ENCODE measurements at regions not wholly inside any gene's neighbourhood (a gene's known extent, or its start where the extent isn't known, plus 50 kb on each side); places are given as distances from the start of the nearest gene placed in this dataset.

GRCh38 chr11:109996060-109996459 is 97.1 kb upstream of the ZC3H12C start:
- H3K79me2 ChIP-seq = no peaks in the 10 kb centered on the region
- TF ChIP-seq CTCF (IDR thresholded peaks at IDR 0.05; ENCODE audit: poor library complexity) = no peak
- TF ChIP-seq EZH2phosphoT487 (IDR thresholded peaks at IDR 0.05; ENCODE audit: low read depth, severe bottlenecking, unreplicated experiment) = no peak
- TF ChIP-seq EZH2 (IDR thresholded peaks at IDR 0.05; ENCODE audit: borderline replicate concordance) = no peak
- DNase-seq (ENCODE audit: low spot score) = no peak
- no peaks in the 10 kb centered on the region for H3K27me3 ChIP-seq
- H3K9me3 ChIP-seq (ENCODE audit: low read depth) = no peaks in the 10 kb centered on the region
- no peaks in the 10 kb centered on the region for H4K20me1 ChIP-seq (ENCODE audit: insufficient read depth, poor library complexity, severe bottlenecking)
- H3K4me2 ChIP-seq = no peak overlapping the region
- no peak overlapping the region for H3K4me3 ChIP-seq
- H3K4me1 ChIP-seq (ENCODE audit: insufficient read depth) = peaks cover 5% of the 10 kb centered on the region
- no peaks in the 10 kb centered on the region for H3K9me2 ChIP-seq (replicated peaks; ENCODE audit: insufficient read depth)
- H2AFZ ChIP-seq = no peak overlapping the region
- no peaks in the 10 kb centered on the region for H3K36me3 ChIP-seq (replicated peaks; ENCODE audit: insufficient read depth, low read depth)
- no peak overlapping the region for H3K27ac ChIP-seq

- no peaks in the 10 kb centered on the region for H3K27me3 ChIP-seq
- H3K9me2 ChIP-seq (replicated peaks; ENCODE audit: insufficient read depth) = no peaks in the 10 kb centered on the region
- WGBS (ENCODE audit: low lambda C conversion rate, missing lambda C conversion rate) = 82% methylated on average over 3 of the region's 3 CpGs
- H3K4me2 ChIP-seq = no peak overlapping the region
- no peaks in the 10 kb centered on the region for H4K20me1 ChIP-seq (ENCODE audit: insufficient read depth, poor library complexity, severe bottlenecking)
- H3K79me2 ChIP-seq = no peaks in the 10 kb centered on the region
- no peak for TF ChIP-seq CTCF (IDR thresholded peaks at IDR 0.05; ENCODE audit: poor library complexity)
- no peak for TF ChIP-seq EZH2 (IDR thresholded peaks at IDR 0.05; ENCODE audit: borderline replicate concordance)
- no peak for TF ChIP-seq EZH2phosphoT487 (IDR thresholded peaks at IDR 0.05; ENCODE audit: low read depth, severe bottlenecking, unreplicated experiment)
- peaks cover 5% of the 10 kb centered on the region for H3K4me1 ChIP-seq (ENCODE audit: insufficient read depth)
- no peaks in the 10 kb centered on the region for H3K36me3 ChIP-seq (replicated peaks; ENCODE audit: insufficient read depth, low read depth)
- DNase-seq (ENCODE audit: low spot score) = no peak
- H3K4me3 ChIP-seq = no peak overlapping the region
- no peak overlapping the region for H3K27ac ChIP-seq
- H3K9me3 ChIP-seq (ENCODE audit: low read depth) = no peaks in the 10 kb centered on the region
- no peak overlapping the region for H2AFZ ChIP-seq
Observed at GRCh38 chr11:109998921-109999320, 94.3 kb upstream of the ZC3H12C start.

GRCh38 chr11:110000031-110000502 is 93.1 kb upstream of the ZC3H12C start:
- Histone ChIP-seq H3K9me2 (replicated peaks; ENCODE audit: insufficient read depth) (no peaks in the 10 kb centered on the region), H3K4me2 (no peak overlapping the region), H3K79me2 (no peaks in the 10 kb centered on the region), H3K36me3 (replicated peaks; ENCODE audit: insufficient read depth, low read depth) (no peaks in the 10 kb centered on the region), H3K4me1 (ENCODE audit: insufficient read depth) (peaks cover 5% of the 10 kb centered on the region), H3K27me3 (no peaks in the 10 kb centered on the region), H3K4me3 (no peak overlapping the region), H4K20me1 (ENCODE audit: insufficient read depth, poor library complexity, severe bottlenecking) (no peaks in the 10 kb centered on the region), H3K27ac (peak overlapping the region; percentile 36), H2AFZ (no peak overlapping the region), H3K9me3 (ENCODE audit: low read depth) (no peaks in the 10 kb centered on the region)
- DNase-seq (ENCODE audit: low spot score) = peak; percentile 62
- 49% methylated on average over 6 of the region's 6 CpGs for WGBS (ENCODE audit: low lambda C conversion rate, missing lambda C conversion rate)
- no peak for TF ChIP-seq EZH2 (IDR thresholded peaks at IDR 0.05; ENCODE audit: borderline replicate concordance)
- peak; percentile 41 for TF ChIP-seq EZH2phosphoT487 (IDR thresholded peaks at IDR 0.05; ENCODE audit: low read depth, severe bottlenecking, unreplicated experiment)

- no peaks in the 10 kb centered on the region for H3K36me3 ChIP-seq (replicated peaks; ENCODE audit: insufficient read depth, low read depth)
- H3K4me2 ChIP-seq = no peak overlapping the region
- TF ChIP-seq EZH2phosphoT487 (IDR thresholded peaks at IDR 0.05; ENCODE audit: low read depth, severe bottlenecking, unreplicated experiment) (no peak), CTCF (IDR thresholded peaks at IDR 0.05; ENCODE audit: poor library complexity) (no peak), EZH2 (IDR thresholded peaks at IDR 0.05; ENCODE audit: borderline replicate concordance) (no peak)
- no peaks in the 10 kb centered on the region for H3K9me3 ChIP-seq (ENCODE audit: low read depth)
- H3K27me3 ChIP-seq = no peaks in the 10 kb centered on the region
- no peak for DNase-seq (ENCODE audit: low spot score)
- no peaks in the 10 kb centered on the region for H3K79me2 ChIP-seq
- H3K4me1 ChIP-seq (ENCODE audit: insufficient read depth) = peaks cover 5% of the 10 kb centered on the region
- no peak overlapping the region for H3K27ac ChIP-seq
- 60% methylated on average over 3 of the region's 3 CpGs for WGBS (ENCODE audit: low lambda C conversion rate, missing lambda C conversion rate)
- no peaks in the 10 kb centered on the region for H3K9me2 ChIP-seq (replicated peaks; ENCODE audit: insufficient read depth)
- H4K20me1 ChIP-seq (ENCODE audit: insufficient read depth, poor library complexity, severe bottlenecking) = no peaks in the 10 kb centered on the region
- no peak overlapping the region for H2AFZ ChIP-seq
- no peak overlapping the region for H3K4me3 ChIP-seq
Observed at GRCh38 chr11:110000850-110001249, 92.3 kb upstream of the ZC3H12C start.
